Epithelial cell of proximal tubule (primary cell): ENCODE measurements at regions not wholly inside any gene's neighbourhood (a gene's known extent, or its start where the extent isn't known, plus 50 kb on each side); places are given as distances from the start of the nearest gene placed in this dataset.
A peak's percentile ranks its signal among the peaks of the same experiment; 100 is the strongest.
"Not testable (repeated sequence)": the region's sequence is repeated elsewhere in the genome, so short reads cannot be mapped to it uniquely, and the experiment has no call there.

Experiments used
- DNase-seq: peaks from one replicate; pipeline ENCODE4 v3.0.0-alpha.2; 2011; ENCODE audit warnings: low read depth
- H3K4me3 ChIP-seq: 2 replicates; pipeline ENCODE4 v1.5.1; 2011; ENCODE audit warnings: low read depth, mild to moderate bottlenecking, low read length
- TF ChIP-seq, protein P1 (sequence below): conservative IDR thresholded peaks from 2 replicates; pipeline ENCODE4 v1.5.1; 2012; ENCODE audit warnings: low read depth, mild to moderate bottlenecking, low read length

DNA sequence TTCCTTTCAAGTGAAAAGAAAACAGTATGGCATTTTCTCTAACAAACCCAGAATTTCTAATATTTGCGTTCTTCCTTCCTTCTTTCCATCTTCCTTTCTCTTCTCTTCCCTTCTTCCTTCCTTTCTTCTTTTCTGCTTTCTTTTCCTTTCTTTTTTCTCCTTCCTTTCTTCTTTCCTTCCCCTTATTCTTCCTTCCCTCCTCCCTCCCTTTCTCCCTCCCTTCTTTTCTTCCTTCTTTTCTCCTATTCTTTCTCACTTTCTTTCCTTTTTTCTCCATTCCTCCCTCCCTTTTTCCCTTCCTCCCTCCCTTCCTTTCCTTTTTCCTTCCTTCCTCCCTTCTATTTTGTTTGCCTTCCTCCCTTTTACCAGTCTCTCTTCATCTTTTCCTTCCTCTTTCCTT, 194.8 kb downstream of the SHCBP1 start:
- H3K4me3 ChIP-seq: no peak overlapping the region
- no peak for DNase-seq
- TF ChIP-seq, protein P1, sequence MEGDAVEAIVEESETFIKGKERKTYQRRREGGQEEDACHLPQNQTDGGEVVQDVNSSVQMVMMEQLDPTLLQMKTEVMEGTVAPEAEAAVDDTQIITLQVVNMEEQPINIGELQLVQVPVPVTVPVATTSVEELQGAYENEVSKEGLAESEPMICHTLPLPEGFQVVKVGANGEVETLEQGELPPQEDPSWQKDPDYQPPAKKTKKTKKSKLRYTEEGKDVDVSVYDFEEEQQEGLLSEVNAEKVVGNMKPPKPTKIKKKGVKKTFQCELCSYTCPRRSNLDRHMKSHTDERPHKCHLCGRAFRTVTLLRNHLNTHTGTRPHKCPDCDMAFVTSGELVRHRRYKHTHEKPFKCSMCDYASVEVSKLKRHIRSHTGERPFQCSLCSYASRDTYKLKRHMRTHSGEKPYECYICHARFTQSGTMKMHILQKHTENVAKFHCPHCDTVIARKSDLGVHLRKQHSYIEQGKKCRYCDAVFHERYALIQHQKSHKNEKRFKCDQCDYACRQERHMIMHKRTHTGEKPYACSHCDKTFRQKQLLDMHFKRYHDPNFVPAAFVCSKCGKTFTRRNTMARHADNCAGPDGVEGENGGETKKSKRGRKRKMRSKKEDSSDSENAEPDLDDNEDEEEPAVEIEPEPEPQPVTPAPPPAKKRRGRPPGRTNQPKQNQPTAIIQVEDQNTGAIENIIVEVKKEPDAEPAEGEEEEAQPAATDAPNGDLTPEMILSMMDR: no peak

- TF ChIP-seq, protein P1: no peak
- no peak overlapping the region for H3K4me3 ChIP-seq
- DNase-seq: no peak
These were observed 217.2 kb downstream of the SHCBP1 start for GRCh38 chr16:46404028-46404427.

GRCh38 chr16:46398559-46398958, 222.6 kb downstream of the SHCBP1 start:
- DNase-seq, H3K4me3 ChIP-seq: not testable (repeated sequence)

- not testable (repeated sequence) for H3K4me3 ChIP-seq, DNase-seq
These were observed 224.3 kb downstream of the SHCBP1 start for GRCh38 chr16:46396883-46397270.

DNA sequence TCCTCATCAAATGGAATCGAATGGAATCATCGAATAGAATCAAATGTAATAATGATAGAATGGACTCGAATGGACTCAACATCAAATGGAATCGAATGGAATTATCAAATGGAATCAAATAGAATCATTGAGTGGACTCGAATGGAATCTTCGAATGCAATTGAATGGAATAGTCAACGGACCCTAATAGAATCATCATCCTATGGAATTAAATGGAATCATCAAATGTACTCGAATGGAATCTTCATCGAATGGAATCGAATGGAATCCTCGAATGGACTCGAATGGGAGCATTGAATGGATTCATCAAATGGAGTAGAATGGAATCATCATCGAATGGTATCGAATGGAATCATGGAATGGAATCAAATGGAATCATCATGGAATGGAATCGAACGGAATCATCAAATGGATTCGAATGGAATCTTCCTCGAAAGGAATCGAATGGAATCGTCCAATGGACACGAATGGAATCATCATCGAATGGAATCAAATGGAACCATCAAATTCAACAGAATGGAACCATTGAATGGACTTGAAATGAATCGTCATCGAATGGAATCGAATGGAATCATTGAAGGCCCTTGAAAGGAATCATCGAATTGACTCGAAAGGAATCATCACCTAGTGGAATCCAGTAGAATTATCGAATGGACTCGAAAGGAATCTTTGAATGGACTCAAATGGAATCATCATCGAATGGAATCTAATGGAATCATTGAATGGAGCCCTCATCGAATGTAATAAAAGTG, 224.9 kb downstream of the SHCBP1 start:
- not testable (repeated sequence) for H3K4me3 ChIP-seq, DNase-seq

GRCh38 chr16:46395391-46395921, 225.7 kb downstream of the SHCBP1 start:
- not testable (repeated sequence) for DNase-seq, H3K4me3 ChIP-seq

DNA sequence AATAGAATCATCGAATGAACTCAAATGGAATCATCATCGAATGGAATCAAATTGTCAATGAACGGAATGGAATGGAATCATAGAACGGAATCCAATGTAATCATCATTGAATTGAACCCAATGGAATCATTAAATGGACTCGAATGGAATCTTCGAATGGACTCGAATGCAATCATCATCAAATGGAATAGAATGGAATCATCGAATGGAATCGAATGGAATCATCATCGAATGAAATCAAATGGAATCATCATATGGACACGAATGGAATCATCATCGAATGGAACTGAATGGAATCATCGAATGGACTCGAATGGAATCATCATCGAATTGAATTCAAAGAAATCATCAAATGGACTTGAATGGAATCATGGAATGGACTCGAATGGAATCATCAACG, 226.2 kb downstream of the SHCBP1 start:
- not testable (repeated sequence) for H3K4me3 ChIP-seq, DNase-seq

GRCh38 chr16:46394149-46394548, 227.0 kb downstream of the SHCBP1 start:
- DNase-seq, H3K4me3 ChIP-seq: not testable (repeated sequence)

GRCh38 chr16:46392930-46393722, 228.1 kb downstream of the SHCBP1 start:
- not testable (repeated sequence) for DNase-seq, H3K4me3 ChIP-seq

- not testable (repeated sequence) for DNase-seq
These were observed 230.3 kb downstream of the SHCBP1 start for GRCh38 chr16:46390660-46391462.

DNA sequence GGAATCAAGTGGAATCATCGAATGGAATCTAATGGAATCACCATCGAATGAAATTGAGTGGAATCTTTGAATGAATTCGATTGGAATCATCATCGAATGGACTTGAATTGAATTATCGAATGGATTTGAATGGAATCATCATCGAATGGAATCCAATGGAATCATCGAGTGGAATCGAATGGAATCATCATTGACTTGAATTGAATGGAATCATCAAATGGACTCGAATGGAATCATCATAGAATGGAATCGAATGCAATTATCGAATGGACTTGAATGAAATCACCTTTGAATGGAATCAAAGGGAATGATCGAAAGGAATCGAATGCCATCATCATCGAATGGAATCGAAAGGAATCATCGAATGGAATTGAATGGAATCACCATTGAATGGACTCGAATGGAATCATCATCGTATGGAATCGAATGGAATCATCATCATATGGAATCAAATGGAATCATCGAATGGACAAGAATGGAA, 231.6 kb downstream of the SHCBP1 start:
- peak; percentile 98 for DNase-seq
- H3K4me3 ChIP-seq: not testable (repeated sequence)

More at GRCh38 chr16:46390660-46391462, 230.3 kb downstream of the SHCBP1 start:
- H3K4me3 ChIP-seq: not testable (repeated sequence)

DNA sequence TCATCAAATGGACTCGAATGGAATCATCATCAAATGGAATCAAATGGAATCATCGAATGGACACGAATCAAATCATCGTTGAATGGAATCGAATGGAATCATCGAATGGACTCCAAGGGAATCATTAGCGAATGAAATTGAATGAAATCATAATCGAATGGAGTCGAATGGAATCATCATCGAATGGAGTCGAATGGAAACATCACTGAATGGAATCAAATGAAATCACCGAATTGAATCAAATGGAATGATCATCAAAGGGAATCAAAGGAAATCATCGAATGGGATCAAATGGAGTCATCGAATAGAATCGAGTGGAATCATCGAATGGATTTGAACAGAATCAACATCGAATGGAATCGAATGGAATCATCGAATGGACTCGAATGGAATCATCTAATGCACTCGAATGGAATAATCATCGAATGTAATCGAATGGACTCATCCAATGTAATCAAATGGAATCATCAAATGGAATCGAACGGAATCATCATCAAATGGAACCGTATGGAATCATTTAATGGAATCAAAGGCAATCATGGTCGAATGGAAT, 232.2 kb downstream of the SHCBP1 start:
- H3K4me3 ChIP-seq, DNase-seq: not testable (repeated sequence)

GRCh38 chr16:46388354-46388753, 232.8 kb downstream of the SHCBP1 start:
- DNase-seq, H3K4me3 ChIP-seq: not testable (repeated sequence)

DNA sequence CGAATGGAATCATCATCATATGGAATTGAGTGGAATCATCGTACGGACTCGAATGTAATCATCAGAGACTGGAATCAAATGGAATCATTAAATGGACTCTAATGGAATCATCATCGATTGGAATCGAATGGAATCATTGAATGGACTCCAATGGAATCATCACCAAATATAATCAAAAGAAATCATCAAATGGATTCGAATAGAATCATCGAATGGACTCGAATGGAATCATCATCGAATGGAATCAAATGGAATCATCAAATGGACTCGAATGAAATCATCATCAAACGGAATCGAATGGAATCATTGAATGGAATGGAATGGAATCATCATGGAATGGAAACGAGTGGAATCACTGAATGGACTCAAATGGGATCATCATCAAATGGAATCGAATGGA, 233.5 kb downstream of the SHCBP1 start:
- H3K4me3 ChIP-seq, DNase-seq: not testable (repeated sequence)

GRCh38 chr16:46386805-46387620, 234.2 kb downstream of the SHCBP1 start:
- H3K4me3 ChIP-seq, DNase-seq: not testable (repeated sequence)
